ENCODE measurements at regions not wholly inside any gene's neighbourhood (a gene's known extent, or its start where the extent isn't known, plus 50 kb on each side); places are given as distances from the start of the nearest gene placed in this dataset.

DNA sequence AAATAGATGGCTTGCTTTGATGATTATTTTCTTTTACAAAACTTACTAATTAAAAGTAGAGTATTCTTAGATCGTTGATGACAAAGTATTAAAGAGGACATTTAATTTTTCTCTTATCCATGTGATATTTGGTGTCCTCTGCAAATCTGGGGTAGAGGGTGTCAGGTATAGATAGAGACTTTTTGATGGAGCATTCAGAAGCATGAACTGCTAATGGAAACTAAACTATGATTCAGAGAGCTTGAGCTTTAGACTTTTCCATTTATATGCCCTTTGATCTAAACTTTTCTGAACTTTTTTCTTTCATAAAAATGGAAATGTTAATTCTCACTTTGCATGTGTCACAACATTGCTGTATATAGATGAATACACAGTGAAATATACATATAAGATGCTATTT lies 619.7 kb downstream of the PLCL1 start (continued):
- TF ChIP-seq MNT (conservative IDR thresholded peaks at IDR 0.05) (no peak), ZBTB34 (CRISPR knock-in tag; IDR thresholded peaks at IDR 0.05) (no peak), KAT2B (IDR thresholded peaks at IDR 0.05; ENCODE audit: low read depth, low read length) (no peak), JUND (IDR thresholded peaks at IDR 0.05; ENCODE audit: borderline replicate concordance, low read depth, low read length) (no peak), JUND (tag; IDR thresholded peaks at IDR 0.05; ENCODE audit: borderline replicate concordance, low read depth, low read length) (no peak), RUNX1 (IDR thresholded peaks at IDR 0.05; ENCODE audit: low read depth) (no peak), SAFB (IDR thresholded peaks at IDR 0.05; ENCODE audit: borderline replicate concordance, low read depth, low read length) (no peak), SMAD3 (CRISPR knock-in tag; conservative IDR thresholded peaks at IDR 0.05) (no peak), PHB (CRISPR knock-in tag; IDR thresholded peaks at IDR 0.05) (no peak), ARID2 (IDR thresholded peaks at IDR 0.05) (no peak), ILF3 (IDR thresholded peaks at IDR 0.05; ENCODE audit: borderline replicate concordance) (no peak), KDM4B (IDR thresholded peaks at IDR 0.05; ENCODE audit: borderline replicate concordance in 2 of 2, low read depth in 1 of 2) (no peak), ZNF77 (CRISPR knock-in tag; IDR thresholded peaks at IDR 0.05) (no peak), NONO (IDR thresholded peaks at IDR 0.05; ENCODE audit: low read depth in 2 of 2, low read length in 1 of 2) (no peak)
